A549 (cell line): ENCODE measurements at regions not wholly inside any gene's neighbourhood (a gene's known extent, or its start where the extent isn't known, plus 50 kb on each side); places are given as distances from the start of the nearest gene placed in this dataset.

ENCODE experiments used
- ATAC-seq, 2 experiments: fragments of 200-7000 bp in 1 of 2; fragments of >200 bp in 1 of 2; cut with Nextera tagmentation in 1 of 2; cut with Tn5 transposase in 1 of 2; 3 replicates each; pipeline versions ENCODE4 v1.8.0 to v1.9.1; 2018 to 2020; ENCODE audit warnings: mild to moderate bottlenecking in 1 of 2, moderate library complexity in 1 of 2
- CTCF ChIA-PET: fragments of 300-600 bp; sonication (Branson Sonifier 250); formaldehyde crosslinking; extraction: SDS; loops from one replicate; lab custom pipeline; 2021; ENCODE audit warnings: antibody characterized with exemption, inconsistent platforms; lab: Yijun Ruan, JAX
- POLR2A ChIA-PET: fragments of 350-600 bp; formaldehyde crosslinking; extraction: SDS; loops from one replicate; lab custom pipeline; 2021; ENCODE audit warnings: antibody characterized with exemption, inconsistent platforms; lab: Yijun Ruan, JAX
- DNase-seq, 2 experiments: peaks; one replicate each; pipeline versions ENCODE4 v3.0.0 to v3.0.0-alpha.2; 2011 to 2016; ENCODE audit warnings: low read depth in 1 of 2, low spot score in 1 of 2
- FAIRE-seq: peaks from 2 replicates; lab custom pipeline; 2011; peaks lifted over from hg19 to GRCh38; lab: Jason Lieb, UNC
- H3K27ac ChIP-seq, 2 experiments: fragments of >200 bp; sonication (Bioruptor Twin); formaldehyde crosslinking; 3 replicates each; pipeline ENCODE4 v1.5.1; 2016 to 2017
- H3K4me1 ChIP-seq: fragments of >200 bp; sonication (Bioruptor Twin); formaldehyde crosslinking; 3 replicates; pipeline ENCODE4 v1.6.1; 2016
- H3K4me2 ChIP-seq: fragments of >200 bp; sonication (Bioruptor Twin); formaldehyde crosslinking; 3 replicates; pipeline ENCODE4 v1.6.1; 2016
- H3K4me3 ChIP-seq: fragments of >200 bp; sonication (Bioruptor Twin); formaldehyde crosslinking; 3 replicates; pipeline ENCODE4 v1.5.1; 2016
- H3K9me3 ChIP-seq: fragments of >200 bp; sonication (Bioruptor Twin); formaldehyde crosslinking; 3 replicates; pipeline ENCODE4 v1.6.1; 2016
- ATOH8 ChIP-seq: fragments of 250-450 bp; sonication (Bioruptor Pico); IDR thresholded peaks from 2 replicates; pipeline ENCODE4 v1.5.0; 2020; ENCODE audit warnings: low read depth, mild to moderate bottlenecking, moderate library complexity
- BCL3 ChIP-seq: fragments of >200 bp; sonication (Bioruptor Twin); formaldehyde crosslinking; IDR thresholded peaks from 3 replicates; pipeline ENCODE4 v1.6.1; 2016
- CBX8 ChIP-seq: fragments of 200-600 bp; sonication (generic); IDR thresholded peaks from 2 replicates; pipeline ENCODE4 v1.6.1; 2016
- CHD2 ChIP-seq: fragments of 150-350 bp; IDR thresholded peaks from 2 replicates; pipeline ENCODE4 v1.6.1; 2014; ENCODE audit warnings: low read length; ENCODE audit not compliant: partially characterized antibody
- EHF ChIP-seq: fragments of 250-450 bp; sonication (Bioruptor Pico); IDR thresholded peaks from 2 replicates; pipeline ENCODE4 v1.5.0; 2020; ENCODE audit warnings: mild to moderate bottlenecking
- EHMT2 ChIP-seq: fragments of 200-600 bp; sonication (generic); IDR thresholded peaks from 2 replicates; pipeline ENCODE4 v1.6.1; 2016; ENCODE audit warnings: antibody characterized with exemption, low read depth, mild to moderate bottlenecking, moderate library complexity
- FOSL2 ChIP-seq, 2 experiments: fragments of 450-650 bp in 1 of 2; fragments of >200 bp in 1 of 2; sonication (Bioruptor Twin) in 1 of 2; formaldehyde crosslinking; IDR thresholded peaks; 2 replicates each; pipeline versions ENCODE4 v1.5.0 to v1.6.1; 2016 to 2020; ENCODE audit warnings: mild to moderate bottlenecking in 1 of 2, moderate library complexity in 1 of 2
- HEYL ChIP-seq: fragments of 250-450 bp; sonication (Bioruptor Pico); IDR thresholded peaks from 2 replicates; pipeline ENCODE4 v1.8.0; 2021; ENCODE audit warnings: mild to moderate bottlenecking, moderate library complexity
- PBX3 ChIP-seq: IDR thresholded peaks from 2 replicates; pipeline ENCODE4 v1.6.1; 2012
- PHF8 ChIP-seq: fragments of 200-600 bp; sonication (generic); IDR thresholded peaks from 2 replicates; pipeline ENCODE4 v1.6.1; 2016; ENCODE audit warnings: low read depth, mild to moderate bottlenecking, antibody characterized with exemption, moderate library complexity, borderline replicate concordance
- RARB ChIP-seq: fragments of 250-450 bp; sonication (Bioruptor Pico); IDR thresholded peaks from 2 replicates; pipeline ENCODE4 v1.8.0; 2021; ENCODE audit warnings: mild to moderate bottlenecking, moderate library complexity
- WGBS: methylation state at CpG from one replicate; pipeline ENCODE4 v1.1.6; 2017; ENCODE audit errors: missing lambda C conversion rate; 5-methylcytosine and 5-hydroxymethylcytosine counted together
- TF ChIP-seq, protein P1 (sequence below): IDR thresholded peaks from 2 replicates; pipeline ENCODE4 v1.6.1; 2012
- TF ChIP-seq, protein P2 (sequence below): fragments of 200-600 bp; sonication (generic); IDR thresholded peaks from 2 replicates; pipeline ENCODE4 v1.6.1; 2016; ENCODE audit warnings: antibody characterized with exemption, mild to moderate bottlenecking, moderate library complexity
- TF ChIP-seq, protein P3 (sequence below): IDR thresholded peaks from 2 replicates; pipeline ENCODE4 v1.6.1; 2012; ENCODE audit warnings: low read depth, borderline replicate concordance

- WGBS, result 9% methylated on average over 2 of the region's 2 CpGs
- POLR2A ChIA-PET, result no interaction called here
- Histone ChIP-seq H3K4me3 (no peak overlapping the region), H3K9me3 (no peaks in the 10 kb centered on the region), H3K4me2 (no peak overlapping the region), H3K27ac (no peak overlapping the region), H3K4me1 (no peaks in the 10 kb centered on the region)
- TF ChIP-seq EHMT2 (no peak), PBX3 (no peak), BCL3 (no peak), EHF (CRISPR knock-in tag) (no peak)
- CTCF ChIA-PET, result no interaction called here
- FAIRE-seq (no peak), DNase-seq (no peak), ATAC-seq (no peak)
Measured at GRCh38 chr11:119852741-119853140, 123.7 kb upstream of the NECTIN1 start.

- H3K4me3 ChIP-seq, result no peak overlapping the region
- CTCF ChIA-PET, result no interaction called here
- WGBS, result 24% methylated on average over 5 of the region's 5 CpGs
- POLR2A ChIA-PET, result no interaction called here
- ATAC-seq, result no peak
- no peak for TF ChIP-seq HEYL
- H3K9me3 ChIP-seq, result no peaks in the 10 kb centered on the region
- no peak overlapping the region for H3K27ac ChIP-seq
- FAIRE-seq, result no peak
- H3K4me2 ChIP-seq, result no peak overlapping the region
- DNase-seq, result no peak
- H3K4me1 ChIP-seq, result no peaks in the 10 kb centered on the region
Measured at GRCh38 chr11:119850822-119851409, 121.9 kb upstream of the NECTIN1 start.

DNA sequence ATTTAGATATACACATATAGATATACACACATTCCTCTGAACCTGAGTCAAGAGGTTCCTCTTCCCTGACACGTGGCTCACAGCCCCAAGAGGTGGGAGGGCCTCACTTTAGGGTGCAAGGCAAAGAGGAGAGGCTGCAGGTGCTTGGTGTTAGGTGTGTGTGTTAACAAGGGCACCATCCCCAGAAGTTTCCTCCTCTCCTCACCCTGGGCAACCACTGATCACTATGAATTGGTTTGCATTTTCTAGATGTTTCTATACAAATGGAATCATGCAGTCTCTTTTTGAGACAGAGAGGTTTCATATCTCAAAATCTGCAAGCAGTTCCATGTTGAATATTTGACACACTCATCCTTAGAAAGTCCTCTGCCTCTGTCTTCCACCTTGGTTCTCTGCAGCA lies 120.9 kb upstream of the NECTIN1 start:
- Histone ChIP-seq H3K27ac (no peak overlapping the region), H3K9me3 (no peaks in the 10 kb centered on the region), H3K4me2 (no peak overlapping the region), H3K4me3 (no peak overlapping the region), H3K4me1 (no peaks in the 10 kb centered on the region)
- TF ChIP-seq FOSL2 (IDR thresholded peaks at IDR 0.05) (no peak), FOSL2 (CRISPR knock-in tag; IDR thresholded peaks at IDR 0.05) (no peak), CHD2 (no peak)
- TF ChIP-seq, protein P1, sequence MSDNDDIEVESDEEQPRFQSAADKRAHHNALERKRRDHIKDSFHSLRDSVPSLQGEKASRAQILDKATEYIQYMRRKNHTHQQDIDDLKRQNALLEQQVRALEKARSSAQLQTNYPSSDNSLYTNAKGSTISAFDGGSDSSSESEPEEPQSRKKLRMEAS, result no peak
- ChIA-PET POLR2A (no interaction called here), CTCF (no interaction called here)
- DNase-seq (no peak), ATAC-seq (no peak), FAIRE-seq (no peak)
- WGBS, result 0% methylated on average over 1 of the region's 1 CpG

GRCh38 chr11:119847853-119848252 lies 118.9 kb upstream of the NECTIN1 start:
- ChIA-PET POLR2A (no interaction called here), CTCF (no interaction called here)
- Histone ChIP-seq H3K9me3 (no peaks in the 10 kb centered on the region), H3K4me3 (no peak overlapping the region), H3K27ac (no peak overlapping the region), H3K4me2 (no peak overlapping the region), H3K4me1 (no peaks in the 10 kb centered on the region)
- WGBS, result 33% methylated on average over 1 of the region's 4 CpGs
- FAIRE-seq (no peak), DNase-seq (no peak), ATAC-seq (no peak)
- TF ChIP-seq ATOH8, result no peak
- no peak for TF ChIP-seq RARB (CRISPR knock-in tag)
- TF ChIP-seq BCL3, result no peak
- TF ChIP-seq PHF8, result no peak
- TF ChIP-seq, protein P2, sequence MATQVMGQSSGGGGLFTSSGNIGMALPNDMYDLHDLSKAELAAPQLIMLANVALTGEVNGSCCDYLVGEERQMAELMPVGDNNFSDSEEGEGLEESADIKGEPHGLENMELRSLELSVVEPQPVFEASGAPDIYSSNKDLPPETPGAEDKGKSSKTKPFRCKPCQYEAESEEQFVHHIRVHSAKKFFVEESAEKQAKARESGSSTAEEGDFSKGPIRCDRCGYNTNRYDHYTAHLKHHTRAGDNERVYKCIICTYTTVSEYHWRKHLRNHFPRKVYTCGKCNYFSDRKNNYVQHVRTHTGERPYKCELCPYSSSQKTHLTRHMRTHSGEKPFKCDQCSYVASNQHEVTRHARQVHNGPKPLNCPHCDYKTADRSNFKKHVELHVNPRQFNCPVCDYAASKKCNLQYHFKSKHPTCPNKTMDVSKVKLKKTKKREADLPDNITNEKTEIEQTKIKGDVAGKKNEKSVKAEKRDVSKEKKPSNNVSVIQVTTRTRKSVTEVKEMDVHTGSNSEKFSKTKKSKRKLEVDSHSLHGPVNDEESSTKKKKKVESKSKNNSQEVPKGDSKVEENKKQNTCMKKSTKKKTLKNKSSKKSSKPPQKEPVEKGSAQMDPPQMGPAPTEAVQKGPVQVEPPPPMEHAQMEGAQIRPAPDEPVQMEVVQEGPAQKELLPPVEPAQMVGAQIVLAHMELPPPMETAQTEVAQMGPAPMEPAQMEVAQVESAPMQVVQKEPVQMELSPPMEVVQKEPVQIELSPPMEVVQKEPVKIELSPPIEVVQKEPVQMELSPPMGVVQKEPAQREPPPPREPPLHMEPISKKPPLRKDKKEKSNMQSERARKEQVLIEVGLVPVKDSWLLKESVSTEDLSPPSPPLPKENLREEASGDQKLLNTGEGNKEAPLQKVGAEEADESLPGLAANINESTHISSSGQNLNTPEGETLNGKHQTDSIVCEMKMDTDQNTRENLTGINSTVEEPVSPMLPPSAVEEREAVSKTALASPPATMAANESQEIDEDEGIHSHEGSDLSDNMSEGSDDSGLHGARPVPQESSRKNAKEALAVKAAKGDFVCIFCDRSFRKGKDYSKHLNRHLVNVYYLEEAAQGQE, result no peak
- TF ChIP-seq, protein P3, sequence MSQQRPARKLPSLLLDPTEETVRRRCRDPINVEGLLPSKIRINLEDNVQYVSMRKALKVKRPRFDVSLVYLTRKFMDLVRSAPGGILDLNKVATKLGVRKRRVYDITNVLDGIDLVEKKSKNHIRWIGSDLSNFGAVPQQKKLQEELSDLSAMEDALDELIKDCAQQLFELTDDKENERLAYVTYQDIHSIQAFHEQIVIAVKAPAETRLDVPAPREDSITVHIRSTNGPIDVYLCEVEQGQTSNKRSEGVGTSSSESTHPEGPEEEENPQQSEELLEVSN, result no peak
- TF ChIP-seq HEYL, result no peak
- no peak for TF ChIP-seq CBX8
